ENCODE measurements at regions not wholly inside any gene's neighbourhood (a gene's known extent, or its start where the extent isn't known, plus 50 kb on each side); places are given as distances from the start of the nearest gene placed in this dataset.
A peak's percentile ranks its signal among the peaks of the same experiment; 100 is the strongest.

- Mint-ChIP-seq H3K27ac (peak overlapping the region; percentile 66), H3K36me3 (peaks cover 27% of the 10 kb centered on the region)
- no peak for DNase-seq (ENCODE audit: low spot score in 2 of 2, unreplicated experiment in 2 of 2)
Measured at GRCh38 chr12:124481772-124482566, 85.4 kb downstream of the NCOR2 start.

GRCh38 chr12:124481257-124481750 lies 86.1 kb downstream of the NCOR2 start:
- Mint-ChIP-seq H3K4me1 (peaks cover 20% of the 10 kb centered on the region), H3K4me3 (no peak overlapping the region), H3K27me3 (ENCODE audit: low read depth) (no peaks in the 10 kb centered on the region), H3K27ac (peak overlapping the region; percentile 66), H3K36me3 (peaks cover 34% of the 10 kb centered on the region), H3K9me3 (no peaks in the 10 kb centered on the region)
- no peak for DNase-seq (ENCODE audit: low spot score in 2 of 2, unreplicated experiment in 2 of 2)
- TF ChIP-seq CTCF (IDR thresholded peaks at IDR 0.05; ENCODE audit: unreplicated experiment) = no peak

More at GRCh38 chr12:124481772-124482566, 85.4 kb downstream of the NCOR2 start:
- no peaks in the 10 kb centered on the region for H3K27me3 Mint-ChIP-seq (ENCODE audit: low read depth)
- peaks cover 23% of the 10 kb centered on the region for H3K4me1 Mint-ChIP-seq
- no peaks in the 10 kb centered on the region for H3K9me3 Mint-ChIP-seq
- H3K4me3 Mint-ChIP-seq = no peak overlapping the region
- no peak for TF ChIP-seq CTCF (IDR thresholded peaks at IDR 0.05; ENCODE audit: unreplicated experiment)

DNA sequence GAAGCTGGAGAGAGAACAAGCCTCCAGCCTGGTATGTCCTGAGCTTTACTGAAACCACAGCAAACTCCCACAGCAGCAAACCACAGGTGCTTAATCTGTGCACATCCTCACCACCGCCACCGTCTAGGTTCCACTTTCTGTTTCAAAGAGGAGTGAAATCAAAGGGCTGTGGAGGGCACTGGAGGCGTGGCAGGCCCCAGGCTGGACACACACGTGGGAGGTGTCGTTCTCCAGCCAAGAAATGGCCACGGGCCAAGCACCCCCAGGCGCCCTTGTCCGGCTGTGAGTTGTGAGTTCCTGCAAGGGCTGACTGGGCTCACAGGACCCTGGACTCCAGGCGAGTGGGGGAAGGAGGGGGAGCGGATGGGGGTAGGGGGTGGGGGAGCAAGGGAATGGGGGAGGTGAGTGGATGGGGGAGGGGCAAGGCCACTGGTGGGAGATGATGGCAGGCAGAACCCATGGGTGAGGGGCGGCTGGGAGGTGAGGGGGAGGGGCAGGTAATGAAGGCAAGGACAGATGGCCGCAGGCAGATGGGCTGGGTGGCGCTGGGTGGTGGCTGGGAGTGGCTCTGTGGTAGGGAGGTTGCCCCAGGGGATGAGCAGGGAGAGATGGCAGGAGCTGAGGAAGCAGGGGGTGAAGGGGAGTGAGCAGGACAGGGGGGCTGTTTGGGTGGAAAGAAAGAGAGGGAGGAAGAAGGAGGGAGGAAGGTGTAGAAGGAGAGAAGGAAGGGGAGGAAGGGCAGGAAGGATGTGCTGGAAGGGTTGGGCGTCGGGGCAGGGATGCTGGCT lies 86.7 kb downstream of the NCOR2 start:
- Mint-ChIP-seq H3K4me1 (peaks cover 18% of the 10 kb centered on the region), H3K36me3 (peaks cover 35% of the 10 kb centered on the region), H3K4me3 (no peak overlapping the region), H3K9me3 (no peaks in the 10 kb centered on the region), H3K27ac (peak overlapping the region; percentile 53), H3K27me3 (ENCODE audit: low read depth) (no peaks in the 10 kb centered on the region)
- DNase-seq (ENCODE audit: low spot score in 2 of 2, unreplicated experiment in 2 of 2) = no peak
- no peak for TF ChIP-seq CTCF (IDR thresholded peaks at IDR 0.05; ENCODE audit: unreplicated experiment)

GRCh38 chr12:124479680-124480468 lies 87.5 kb downstream of the NCOR2 start:
- peaks cover 18% of the 10 kb centered on the region for H3K4me1 Mint-ChIP-seq
- no peak for DNase-seq (ENCODE audit: low spot score in 2 of 2, unreplicated experiment in 2 of 2)
- peak overlapping the region; percentile 63 for H3K27ac Mint-ChIP-seq
- no peaks in the 10 kb centered on the region for H3K27me3 Mint-ChIP-seq (ENCODE audit: low read depth)
- TF ChIP-seq CTCF (IDR thresholded peaks at IDR 0.05; ENCODE audit: unreplicated experiment) = no peak
- no peaks in the 10 kb centered on the region for H3K9me3 Mint-ChIP-seq
- no peak overlapping the region for H3K4me3 Mint-ChIP-seq
- peaks cover 40% of the 10 kb centered on the region for H3K36me3 Mint-ChIP-seq

DNA sequence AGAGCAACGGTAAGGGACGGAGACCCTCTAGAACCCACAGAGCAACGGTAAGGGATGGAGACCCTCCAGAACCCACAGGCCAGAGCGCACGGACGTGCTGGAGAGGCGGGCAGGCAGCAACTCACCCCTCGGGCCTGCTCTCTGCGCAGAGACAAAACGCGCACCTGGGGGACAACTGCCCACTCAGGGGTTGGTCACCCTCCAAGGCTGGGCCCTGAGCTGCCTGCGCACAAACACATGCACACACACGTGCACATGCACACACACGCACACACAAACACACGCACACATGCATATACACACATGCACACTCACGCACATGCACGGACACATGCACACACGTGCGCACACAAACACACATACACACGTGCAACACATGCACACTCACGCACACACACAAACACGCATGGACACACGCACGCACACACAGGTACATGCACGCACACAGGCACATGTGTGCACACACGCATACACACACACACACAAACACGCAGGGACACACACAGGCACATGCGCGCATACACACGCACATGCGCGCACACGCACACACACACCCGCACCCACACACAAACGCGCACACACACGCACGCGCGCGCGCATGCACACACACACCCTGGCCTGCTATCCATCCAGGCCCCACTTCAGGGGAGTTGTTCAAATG lies 88.3 kb downstream of the NCOR2 start:
- Mint-ChIP-seq H3K27me3 (ENCODE audit: low read depth) (no peaks in the 10 kb centered on the region), H3K9me3 (peaks cover 2% of the 10 kb centered on the region), H3K36me3 (peaks cover 44% of the 10 kb centered on the region), H3K27ac (peak overlapping the region; percentile 63), H3K4me1 (peaks cover 18% of the 10 kb centered on the region), H3K4me3 (no peak overlapping the region)
- no peak for DNase-seq (ENCODE audit: low spot score in 2 of 2, unreplicated experiment in 2 of 2)
- no peak for TF ChIP-seq CTCF (IDR thresholded peaks at IDR 0.05; ENCODE audit: unreplicated experiment)
